Fibroblast of peridontal ligament (primary cell): ENCODE measurements at regions not wholly inside any gene's neighbourhood (a gene's known extent, or its start where the extent isn't known, plus 50 kb on each side); places are given as distances from the start of the nearest gene placed in this dataset.
"Not testable (repeated sequence)": the region's sequence is repeated elsewhere in the genome, so short reads cannot be mapped to it uniquely, and the experiment has no call there.

Source experiments
- DNase-seq: peaks from one replicate; pipeline ENCODE4 v3.0.0-alpha.2; 2010; ENCODE audit errors: extremely low read depth

GRCh38 chr5:10921160-10921559 is 160.1 kb upstream of the DAP start:
- DNase-seq, result no peak

- no peak for DNase-seq
These were observed 159.4 kb upstream of the DAP start for GRCh38 chr5:10920400-10920799.

- DNase-seq, result peak; percentile 18
These were observed 153.9 kb upstream of the DAP start for GRCh38 chr5:10914741-10915480.

- peak; percentile 94 for DNase-seq
These were observed 152.8 kb upstream of the DAP start for GRCh38 chr5:10913841-10914240.

GRCh38 chr5:10913181-10913810 is 152.3 kb upstream of the DAP start:
- no peak for DNase-seq

- no peak for DNase-seq
These were observed 151.4 kb upstream of the DAP start for GRCh38 chr5:10912435-10912834.

GRCh38 chr5:10910261-10910660 is 149.2 kb upstream of the DAP start:
- no peak for DNase-seq

GRCh38 chr5:10904862-10905432 is 143.9 kb upstream of the DAP start:
- no peak for DNase-seq

- no peak for DNase-seq
These were observed 142.9 kb upstream of the DAP start for GRCh38 chr5:10903786-10904560.

GRCh38 chr5:10902145-10902544 is 141.1 kb upstream of the DAP start:
- DNase-seq, result peak; percentile 55

- no peak for DNase-seq
These were observed 137.5 kb upstream of the DAP start for GRCh38 chr5:10898514-10898913.

- no peak for DNase-seq
These were observed 135.0 kb upstream of the DAP start for GRCh38 chr5:10896016-10896415.

- peak; percentile 30 for DNase-seq
These were observed 133.5 kb upstream of the DAP start for GRCh38 chr5:10894445-10895054.

GRCh38 chr5:10892911-10893215 is 131.8 kb upstream of the DAP start:
- no peak for DNase-seq

- DNase-seq, result no peak
These were observed 131.3 kb upstream of the DAP start for GRCh38 chr5:10892147-10892910.

GRCh38 chr5:10891193-10891592 is 130.2 kb upstream of the DAP start:
- DNase-seq, result no peak

- no peak for DNase-seq
These were observed 125.5 kb upstream of the DAP start for GRCh38 chr5:10886497-10886896.

- DNase-seq, result peak; percentile 27
These were observed 124.0 kb upstream of the DAP start for GRCh38 chr5:10885026-10885425.

- not testable (repeated sequence) for DNase-seq
These were observed 122.9 kb upstream of the DAP start for GRCh38 chr5:10883945-10884344.

GRCh38 chr5:10880934-10881333 is 119.9 kb upstream of the DAP start:
- no peak for DNase-seq

GRCh38 chr5:10876996-10877395 is 116.0 kb upstream of the DAP start:
- DNase-seq, result not testable (repeated sequence)
